ENCODE measurements at regions not wholly inside any gene's neighbourhood (a gene's known extent, or its start where the extent isn't known, plus 50 kb on each side); places are given as distances from the start of the nearest gene placed in this dataset.
A peak's percentile ranks its signal among the peaks of the same experiment; 100 is the strongest.

GRCh38 chr6:81075974-81076373 is 676.5 kb downstream of the TENT5A start:
- H3K36me3 ChIP-seq (replicated peaks; ENCODE audit: low read depth, low read length), result no peaks in the 10 kb centered on the region
- H3K79me2 ChIP-seq (ENCODE audit: low read length), result no peaks in the 10 kb centered on the region
- TF ChIP-seq CTCF (IDR thresholded peaks at IDR 0.05; ENCODE audit: low read depth, low read length) (peak; percentile 60), EZH2phosphoT487 (IDR thresholded peaks at IDR 0.05; ENCODE audit: low read depth) (no peak)
- no peak overlapping the region for H3K4me2 ChIP-seq (ENCODE audit: low read length)
- no peaks in the 10 kb centered on the region for H3K9me3 ChIP-seq (ENCODE audit: insufficient read depth, low read length)
- H3K4me1 ChIP-seq (ENCODE audit: low read length), result no peaks in the 10 kb centered on the region
- H4K20me1 ChIP-seq (ENCODE audit: insufficient read depth, low read length), result no peaks in the 10 kb centered on the region
- H3K9ac ChIP-seq (ENCODE audit: low read length), result no peak overlapping the region
- no peak overlapping the region for H3K4me3 ChIP-seq (ENCODE audit: low read length)
- 0 out of 2 replicates have a peak overlapping the region, but pooled peaks have one; percentile 25 for H2AFZ ChIP-seq (ENCODE audit: low read depth, low read length)
- no peak overlapping the region for H3K27ac ChIP-seq (ENCODE audit: low read length)
- no peaks in the 10 kb centered on the region for H3K27me3 ChIP-seq (ENCODE audit: low read depth, low read length)

GRCh38 chr6:81073318-81073717 is 679.2 kb downstream of the TENT5A start:
- TF ChIP-seq CTCF (IDR thresholded peaks at IDR 0.05; ENCODE audit: low read depth, low read length) (no peak), EZH2phosphoT487 (IDR thresholded peaks at IDR 0.05; ENCODE audit: low read depth) (no peak)
- Histone ChIP-seq H3K27me3 (ENCODE audit: low read depth, low read length) (no peaks in the 10 kb centered on the region), H3K36me3 (replicated peaks; ENCODE audit: low read depth, low read length) (no peaks in the 10 kb centered on the region), H3K9ac (ENCODE audit: low read length) (no peak overlapping the region), H2AFZ (ENCODE audit: low read depth, low read length) (no peak overlapping the region), H3K4me2 (ENCODE audit: low read length) (no peak overlapping the region), H3K79me2 (ENCODE audit: low read length) (no peaks in the 10 kb centered on the region), H4K20me1 (ENCODE audit: insufficient read depth, low read length) (no peaks in the 10 kb centered on the region), H3K4me3 (ENCODE audit: low read length) (no peak overlapping the region), H3K9me3 (ENCODE audit: insufficient read depth, low read length) (no peaks in the 10 kb centered on the region), H3K27ac (ENCODE audit: low read length) (no peak overlapping the region), H3K4me1 (ENCODE audit: low read length) (no peaks in the 10 kb centered on the region)

GRCh38 chr6:81071121-81071520 is 681.4 kb downstream of the TENT5A start:
- Histone ChIP-seq H3K79me2 (ENCODE audit: low read length) (no peaks in the 10 kb centered on the region), H4K20me1 (ENCODE audit: insufficient read depth, low read length) (no peaks in the 10 kb centered on the region), H3K36me3 (replicated peaks; ENCODE audit: low read depth, low read length) (no peaks in the 10 kb centered on the region), H3K27me3 (ENCODE audit: low read depth, low read length) (no peaks in the 10 kb centered on the region), H3K4me3 (ENCODE audit: low read length) (no peak overlapping the region), H3K27ac (ENCODE audit: low read length) (no peak overlapping the region), H3K9ac (ENCODE audit: low read length) (no peak overlapping the region), H3K4me2 (ENCODE audit: low read length) (no peak overlapping the region), H3K4me1 (ENCODE audit: low read length) (no peaks in the 10 kb centered on the region), H3K9me3 (ENCODE audit: insufficient read depth, low read length) (no peaks in the 10 kb centered on the region), H2AFZ (ENCODE audit: low read depth, low read length) (no peak overlapping the region)
- TF ChIP-seq CTCF (IDR thresholded peaks at IDR 0.05; ENCODE audit: low read depth, low read length) (no peak), EZH2phosphoT487 (IDR thresholded peaks at IDR 0.05; ENCODE audit: low read depth) (no peak)

GRCh38 chr6:81067057-81067456 is 685.4 kb downstream of the TENT5A start:
- H3K79me2 ChIP-seq (ENCODE audit: low read length), result no peaks in the 10 kb centered on the region
- no peak overlapping the region for H3K4me3 ChIP-seq (ENCODE audit: low read length)
- H3K4me1 ChIP-seq (ENCODE audit: low read length), result no peaks in the 10 kb centered on the region
- TF ChIP-seq CTCF (IDR thresholded peaks at IDR 0.05; ENCODE audit: low read depth, low read length) (no peak), EZH2phosphoT487 (IDR thresholded peaks at IDR 0.05; ENCODE audit: low read depth) (no peak)
- no peak overlapping the region for H3K9ac ChIP-seq (ENCODE audit: low read length)
- no peaks in the 10 kb centered on the region for H4K20me1 ChIP-seq (ENCODE audit: insufficient read depth, low read length)
- H3K4me2 ChIP-seq (ENCODE audit: low read length), result no peak overlapping the region
- no peak overlapping the region for H2AFZ ChIP-seq (ENCODE audit: low read depth, low read length)
- H3K9me3 ChIP-seq (ENCODE audit: insufficient read depth, low read length), result no peaks in the 10 kb centered on the region
- no peaks in the 10 kb centered on the region for H3K36me3 ChIP-seq (replicated peaks; ENCODE audit: low read depth, low read length)
- no peak overlapping the region for H3K27ac ChIP-seq (ENCODE audit: low read length)
- no peaks in the 10 kb centered on the region for H3K27me3 ChIP-seq (ENCODE audit: low read depth, low read length)
